Astrocyte (in vitro differentiated cells and primary cell): ENCODE measurements at regions not wholly inside any gene's neighbourhood (a gene's known extent, or its start where the extent isn't known, plus 50 kb on each side); places are given as distances from the start of the nearest gene placed in this dataset.

Source experiments
- DNase-seq: peaks from one replicate; pipeline ENCODE4 v3.0.0-alpha.2; 2010; ENCODE audit warnings: low read depth
- FAIRE-seq: peaks from 2 replicates; lab custom pipeline; 2011; peaks lifted over from hg19 to GRCh38; lab: Jason Lieb, UNC
- H2AFZ ChIP-seq: 2 replicates; pipeline ENCODE4 v1.6.0; 2012; ENCODE audit warnings: low read depth, low read length, inconsistent platforms
- H3K27ac ChIP-seq: 2 replicates; pipeline ENCODE4 v1.5.1; 2011; ENCODE audit warnings: low read depth, low read length, inconsistent platforms
- H3K27me3 ChIP-seq: 2 replicates; pipeline ENCODE4 v1.6.0; 2011; ENCODE audit warnings: low read length, inconsistent platforms; ENCODE audit not compliant: insufficient read depth
- H3K36me3 ChIP-seq: 2 replicates; pipeline ENCODE4 v1.5.1; 2011; ENCODE audit warnings: low read length, inconsistent platforms; ENCODE audit not compliant: insufficient read depth
- H3K4me1 ChIP-seq: 2 replicates; pipeline ENCODE4 v1.5.1; 2011; ENCODE audit warnings: low read length, inconsistent platforms; ENCODE audit not compliant: insufficient read depth
- H3K4me2 ChIP-seq: 2 replicates; pipeline ENCODE4 v1.6.0; 2012; ENCODE audit warnings: low read length, inconsistent platforms
- H3K4me3 ChIP-seq: 2 replicates; pipeline ENCODE4 v1.5.1; 2011; ENCODE audit warnings: low read depth, mild to moderate bottlenecking, low read length, inconsistent platforms; ENCODE audit not compliant: insufficient read depth
- H3K79me2 ChIP-seq: 2 replicates; pipeline ENCODE4 v1.6.0; 2012; ENCODE audit warnings: mild to moderate bottlenecking, low read length, inconsistent platforms; ENCODE audit not compliant: insufficient read depth
- H3K9ac ChIP-seq: 2 replicates; pipeline ENCODE4 v1.6.0; 2012; ENCODE audit warnings: mild to moderate bottlenecking, low read length, inconsistent platforms
- H3K9me3 ChIP-seq: 2 replicates; pipeline ENCODE4 v1.5.1; 2012; ENCODE audit warnings: low read depth, mild to moderate bottlenecking, low read length, inconsistent platforms; ENCODE audit not compliant: insufficient read depth
- H4K20me1 ChIP-seq: 2 replicates; pipeline ENCODE4 v1.6.0; 2012; ENCODE audit warnings: low read length, inconsistent platforms; ENCODE audit not compliant: insufficient read depth
- H3K27ac Mint-ChIP-seq: one replicate; pipeline ENCODE4 v1.8.0; 2021; ENCODE audit warnings: mild to moderate bottlenecking, mixed read lengths; ENCODE audit not compliant: unreplicated experiment
- H3K27me3 Mint-ChIP-seq: one replicate; pipeline ENCODE4 v1.8.0; 2021; ENCODE audit warnings: low read depth, mixed read lengths; ENCODE audit not compliant: unreplicated experiment
- H3K36me3 Mint-ChIP-seq: one replicate; pipeline ENCODE4 v1.8.0; 2021; ENCODE audit warnings: low read depth, mixed read lengths; ENCODE audit not compliant: unreplicated experiment
- H3K4me1 Mint-ChIP-seq: one replicate; pipeline ENCODE4 v1.8.0; 2021; ENCODE audit warnings: low read depth, mixed read lengths; ENCODE audit not compliant: unreplicated experiment
- H3K4me3 Mint-ChIP-seq: one replicate; pipeline ENCODE4 v1.8.0; 2021; ENCODE audit warnings: mild to moderate bottlenecking, moderate library complexity, mixed read lengths; ENCODE audit not compliant: unreplicated experiment
- H3K9me3 Mint-ChIP-seq: one replicate; pipeline ENCODE4 v1.8.0; 2021; ENCODE audit warnings: mild to moderate bottlenecking, mixed read lengths; ENCODE audit not compliant: unreplicated experiment
- EZH2 ChIP-seq: IDR thresholded peaks from 2 replicates; pipeline ENCODE4 v1.6.1; 2012; ENCODE audit warnings: mild to moderate bottlenecking, low read length, inconsistent platforms; ENCODE audit not compliant: insufficient read depth
- TF ChIP-seq, protein P1 (sequence below): IDR thresholded peaks from 2 replicates; pipeline ENCODE4 v1.5.1; 2011; ENCODE audit warnings: low read depth, mild to moderate bottlenecking, inconsistent platforms, low read length, moderate library complexity; ENCODE audit not compliant: insufficient read depth

DNA sequence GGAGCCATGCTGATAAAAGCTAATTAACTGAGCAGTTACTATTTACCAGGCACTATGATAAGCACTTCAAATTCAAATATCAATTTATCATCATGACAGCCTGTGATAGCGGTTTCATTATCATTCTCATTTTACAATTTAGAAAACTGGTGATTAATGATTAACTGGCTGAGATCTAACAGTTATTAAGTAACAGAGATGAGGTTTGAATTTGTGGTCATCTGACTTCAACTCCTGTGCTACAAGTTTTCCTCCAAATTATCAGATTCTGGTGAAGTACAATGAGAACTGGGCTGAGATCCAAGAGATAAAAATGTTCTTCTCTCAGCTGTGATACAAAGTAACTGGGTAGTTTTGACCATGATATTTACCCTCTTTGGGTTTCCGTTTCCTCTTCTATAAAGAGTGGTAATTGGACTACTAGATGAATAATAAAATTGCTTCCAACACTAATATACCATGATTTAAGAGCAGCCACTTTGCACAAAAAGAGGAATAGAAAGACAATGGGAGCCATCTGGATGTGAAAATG is 74.5 kb upstream of the CCNG1 start:
- no peaks in the 10 kb centered on the region for H4K20me1 ChIP-seq
- FAIRE-seq, result no peak
- H3K79me2 ChIP-seq, result no peaks in the 10 kb centered on the region
- TF ChIP-seq EZH2, result no peak
- TF ChIP-seq, protein P1, sequence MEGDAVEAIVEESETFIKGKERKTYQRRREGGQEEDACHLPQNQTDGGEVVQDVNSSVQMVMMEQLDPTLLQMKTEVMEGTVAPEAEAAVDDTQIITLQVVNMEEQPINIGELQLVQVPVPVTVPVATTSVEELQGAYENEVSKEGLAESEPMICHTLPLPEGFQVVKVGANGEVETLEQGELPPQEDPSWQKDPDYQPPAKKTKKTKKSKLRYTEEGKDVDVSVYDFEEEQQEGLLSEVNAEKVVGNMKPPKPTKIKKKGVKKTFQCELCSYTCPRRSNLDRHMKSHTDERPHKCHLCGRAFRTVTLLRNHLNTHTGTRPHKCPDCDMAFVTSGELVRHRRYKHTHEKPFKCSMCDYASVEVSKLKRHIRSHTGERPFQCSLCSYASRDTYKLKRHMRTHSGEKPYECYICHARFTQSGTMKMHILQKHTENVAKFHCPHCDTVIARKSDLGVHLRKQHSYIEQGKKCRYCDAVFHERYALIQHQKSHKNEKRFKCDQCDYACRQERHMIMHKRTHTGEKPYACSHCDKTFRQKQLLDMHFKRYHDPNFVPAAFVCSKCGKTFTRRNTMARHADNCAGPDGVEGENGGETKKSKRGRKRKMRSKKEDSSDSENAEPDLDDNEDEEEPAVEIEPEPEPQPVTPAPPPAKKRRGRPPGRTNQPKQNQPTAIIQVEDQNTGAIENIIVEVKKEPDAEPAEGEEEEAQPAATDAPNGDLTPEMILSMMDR, result no peak
- H2AFZ ChIP-seq, result no peak overlapping the region
- H3K4me2 ChIP-seq, result no peak overlapping the region
- peak; percentile 80 for DNase-seq
- H3K4me1 ChIP-seq, result no peaks in the 10 kb centered on the region
- Mint-ChIP-seq H3K4me1 (peaks cover 2% of the 10 kb centered on the region), H3K27me3 (no peaks in the 10 kb centered on the region), H3K36me3 (no peaks in the 10 kb centered on the region), H3K9me3 (peaks cover 6% of the 10 kb centered on the region), H3K4me3 (no peak overlapping the region), H3K27ac (no peak overlapping the region)
- H3K9ac ChIP-seq, result no peak overlapping the region
- no peak overlapping the region for H3K4me3 ChIP-seq
- peaks cover 4% of the 10 kb centered on the region for H3K9me3 ChIP-seq
- no peak overlapping the region for H3K27ac ChIP-seq
- H3K27me3 ChIP-seq, result no peaks in the 10 kb centered on the region
- H3K36me3 ChIP-seq, result no peaks in the 10 kb centered on the region

DNA sequence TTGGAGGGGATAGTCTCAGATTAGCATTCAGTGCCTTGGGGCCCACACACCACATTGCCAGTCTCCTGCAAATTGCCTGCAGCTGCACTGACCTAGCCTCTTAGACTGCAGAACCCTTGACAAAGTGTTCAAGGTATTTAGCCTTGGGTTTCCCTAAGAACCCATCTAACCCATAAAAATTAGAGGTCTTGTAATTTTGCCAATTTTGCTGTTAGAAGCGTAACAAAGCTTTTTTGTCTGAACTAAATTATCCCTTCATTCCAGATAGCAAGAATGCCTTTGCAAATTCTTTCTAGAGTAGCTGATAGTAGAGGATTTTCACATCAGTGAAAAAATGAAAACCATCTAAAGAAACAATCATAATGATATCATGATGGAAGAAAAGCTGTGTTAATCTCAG is 74.0 kb upstream of the CCNG1 start:
- no peak overlapping the region for H2AFZ ChIP-seq
- no peak overlapping the region for H3K4me2 ChIP-seq
- DNase-seq (peak; percentile 56), FAIRE-seq (no peak)
- Mint-ChIP-seq H3K4me3 (no peak overlapping the region), H3K27me3 (no peaks in the 10 kb centered on the region), H3K9me3 (peaks cover 6% of the 10 kb centered on the region), H3K36me3 (no peaks in the 10 kb centered on the region), H3K4me1 (peaks cover 1% of the 10 kb centered on the region), H3K27ac (no peak overlapping the region)
- H3K27me3 ChIP-seq, result no peaks in the 10 kb centered on the region
- peaks cover 4% of the 10 kb centered on the region for H3K9me3 ChIP-seq
- no peak for TF ChIP-seq EZH2
- TF ChIP-seq, protein P1, result no peak
- no peak overlapping the region for H3K9ac ChIP-seq
- no peak overlapping the region for H3K4me3 ChIP-seq
- no peak overlapping the region for H3K27ac ChIP-seq
- H3K79me2 ChIP-seq, result no peaks in the 10 kb centered on the region
- H4K20me1 ChIP-seq, result no peaks in the 10 kb centered on the region
- no peaks in the 10 kb centered on the region for H3K4me1 ChIP-seq
- H3K36me3 ChIP-seq, result no peaks in the 10 kb centered on the region

DNA sequence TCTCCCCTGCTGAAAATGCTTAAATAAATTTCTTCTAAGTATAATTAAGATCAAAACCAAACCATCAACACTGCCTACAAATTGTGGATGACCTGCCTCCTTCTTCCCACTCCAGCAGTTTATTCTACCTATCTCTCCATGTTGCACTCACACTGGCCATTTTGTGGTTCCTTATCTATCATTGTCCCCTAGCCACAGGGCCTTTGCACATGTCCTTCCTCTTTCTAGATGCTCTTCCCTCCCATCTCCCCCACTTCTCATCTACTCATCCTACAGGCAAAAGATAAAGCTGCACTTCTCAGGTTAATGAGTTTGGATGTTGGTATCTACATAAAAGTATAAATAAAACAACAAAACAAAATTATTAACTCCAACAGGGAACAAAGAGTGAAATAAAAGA is 70.6 kb upstream of the CCNG1 start:
- Histone ChIP-seq H3K9ac (no peak overlapping the region), H3K9me3 (peaks cover 4% of the 10 kb centered on the region), H3K4me3 (no peak overlapping the region), H3K4me1 (no peaks in the 10 kb centered on the region), H3K27me3 (no peaks in the 10 kb centered on the region), H3K36me3 (no peaks in the 10 kb centered on the region), H2AFZ (no peak overlapping the region), H3K79me2 (no peaks in the 10 kb centered on the region), H3K27ac (no peak overlapping the region), H3K4me2 (no peak overlapping the region), H4K20me1 (no peaks in the 10 kb centered on the region)
- DNase-seq (no peak), FAIRE-seq (no peak)
- H3K4me3 Mint-ChIP-seq, result no peak overlapping the region
- peaks cover 6% of the 10 kb centered on the region for H3K9me3 Mint-ChIP-seq
- no peaks in the 10 kb centered on the region for H3K27me3 Mint-ChIP-seq
- no peak for TF ChIP-seq EZH2
- TF ChIP-seq, protein P1, result no peak
- H3K27ac Mint-ChIP-seq, result no peak overlapping the region
- H3K36me3 Mint-ChIP-seq, result no peaks in the 10 kb centered on the region
- H3K4me1 Mint-ChIP-seq, result peaks cover 1% of the 10 kb centered on the region
